ENCODE measurements at regions not wholly inside any gene's neighbourhood (a gene's known extent, or its start where the extent isn't known, plus 50 kb on each side); places are given as distances from the start of the nearest gene placed in this dataset.

- H3K27me3 ChIP-seq: no peaks in the 10 kb centered on the region
- no peak for DNase-seq
- TF ChIP-seq POLR2A (IDR thresholded peaks at IDR 0.05) (no peak), CTCF (IDR thresholded peaks at IDR 0.05) (no peak), POLR2AphosphoS5 (IDR thresholded peaks at IDR 0.05) (no peak), EP300 (IDR thresholded peaks at IDR 0.05) (no peak)
- H3K4me1 ChIP-seq: no peaks in the 10 kb centered on the region
- ATAC-seq (ENCODE audit: low FRiP score in 2 of 2): no peak
- no peaks in the 10 kb centered on the region for H3K36me3 ChIP-seq
- no peak overlapping the region for H3K4me3 ChIP-seq
- H3K9me3 ChIP-seq: no peaks in the 10 kb centered on the region
- no peak overlapping the region for H3K27ac ChIP-seq
Observed at GRCh38 chr13:108409730-108410129, 140.2 kb downstream of the TNFSF13B start.

- ATAC-seq (ENCODE audit: low FRiP score in 2 of 2) (no peak), DNase-seq (peak in 1 of 2 donors; percentile 1)
- Histone ChIP-seq H3K4me3 (no peak overlapping the region), H3K27ac (no peak overlapping the region), H3K4me1 (no peaks in the 10 kb centered on the region), H3K9me3 (no peaks in the 10 kb centered on the region), H3K36me3 (no peaks in the 10 kb centered on the region), H3K27me3 (no peaks in the 10 kb centered on the region)
- TF ChIP-seq CTCF (IDR thresholded peaks at IDR 0.05) (no peak), POLR2AphosphoS5 (IDR thresholded peaks at IDR 0.05) (no peak), EP300 (IDR thresholded peaks at IDR 0.05) (no peak), POLR2A (IDR thresholded peaks at IDR 0.05) (no peak)
- 59 to 60% methylated on average over 5 to 6 of the region's 6 CpGs for WGBS, 2 donors
Observed at GRCh38 chr13:108419768-108420167, 150.2 kb downstream of the TNFSF13B start.

GRCh38 chr13:108425056-108425455 is 155.5 kb downstream of the TNFSF13B start:
- Histone ChIP-seq H3K36me3 (no peaks in the 10 kb centered on the region), H3K4me3 (no peak overlapping the region), H3K4me1 (peaks cover 0 to 6% (median 0%) of the 10 kb centered on the region in 4 donors), H3K9me3 (no peaks in the 10 kb centered on the region), H3K27ac (no peak overlapping the region), H3K27me3 (no peaks in the 10 kb centered on the region)
- TF ChIP-seq EP300 (IDR thresholded peaks at IDR 0.05) (no peak), POLR2AphosphoS5 (IDR thresholded peaks at IDR 0.05) (no peak), POLR2A (IDR thresholded peaks at IDR 0.05) (no peak), CTCF (IDR thresholded peaks at IDR 0.05) (no peak)
- WGBS, 2 donors: 36 to 55% methylated on average over 4 of the region's 4 CpGs
- ATAC-seq (ENCODE audit: low FRiP score in 2 of 2): no peak
- DNase-seq: no peak

- 50 to 63% methylated on average over 1 of the region's 1 CpG for WGBS, 2 donors
Observed at GRCh38 chr13:108426893-108427292, 157.4 kb downstream of the TNFSF13B start.

More at GRCh38 chr13:108426893-108427292, 157.4 kb downstream of the TNFSF13B start:
- no peak for TF ChIP-seq POLR2AphosphoS5 (IDR thresholded peaks at IDR 0.05)
- no peak for TF ChIP-seq EP300 (IDR thresholded peaks at IDR 0.05)
- peak in 1 of 6 experiments; percentile 15 for TF ChIP-seq CTCF (IDR thresholded peaks at IDR 0.05)
- DNase-seq: no peak
- H3K36me3 ChIP-seq: no peaks in the 10 kb centered on the region
- no peaks in the 10 kb centered on the region for H3K27me3 ChIP-seq
- peaks cover 0 to 6% (median 0%) of the 10 kb centered on the region in 4 donors for H3K4me1 ChIP-seq
- no peak overlapping the region for H3K4me3 ChIP-seq
- peak; percentile 38 to 78 for ATAC-seq (ENCODE audit: low FRiP score in 2 of 2)
- H3K27ac ChIP-seq: no peak overlapping the region
- no peaks in the 10 kb centered on the region for H3K9me3 ChIP-seq
